HepG2 (cell line): ENCODE measurements at regions not wholly inside any gene's neighbourhood (a gene's known extent, or its start where the extent isn't known, plus 50 kb on each side); places are given as distances from the start of the nearest gene placed in this dataset.

Experiments used
- ATAC-seq: fragments of 200-7000 bp; cut with Tn5 transposase; 3 replicates; pipeline ENCODE4 v1.9.1; 2020; ENCODE audit warnings: mild to moderate bottlenecking, moderate library complexity
- BruUV-seq: library from RNA; stranded (reverse); fragments of 400-500 nt; replicated peaks from 2 replicates; lab custom pipeline; 2021; lab: Mats Ljungman, UMichigan
- CTCF ChIA-PET: fragments of 300-600 bp; formaldehyde crosslinking; extraction: SDS; loops from one replicate; lab custom pipeline; 2021; ENCODE audit warnings: low total read pairs, inconsistent platforms, low intra/inter-chr PET ratio; lab: Yijun Ruan, JAX
- POLR2A ChIA-PET: fragments of 350-600 bp; sonication (Branson Sonifier 250); formaldehyde crosslinking; loops from one replicate; lab custom pipeline; 2020; ENCODE audit warnings: antibody characterized with exemption, inconsistent platforms; lab: Yijun Ruan, JAX
- DNase-seq: peaks from one replicate; pipeline ENCODE4 v3.0.0-alpha.2; 2015; ENCODE audit warnings: low spot score
- FAIRE-seq: peaks from 3 replicates; lab custom pipeline; 2011; peaks lifted over from hg19 to GRCh38; lab: Jason Lieb, UNC
- H2AFZ ChIP-seq: one replicate; pipeline ENCODE4 v1.6.1; 2011; ENCODE audit warnings: low read length, inconsistent platforms
- H3K27ac ChIP-seq: fragments of 300-600 bp; 3 replicates; pipeline ENCODE4 v1.8.0; 2011; ENCODE audit warnings: mixed run types, mild to moderate bottlenecking, mixed read lengths, low read length, inconsistent platforms; ENCODE audit not compliant: insufficient read depth; ENCODE audit errors: extremely low read length
- H3K27me3 ChIP-seq, 2 experiments: fragments of 200-600 bp in 1 of 2; 2 replicates in 1 of 2; 3 replicates in 1 of 2; pipeline versions ENCODE4 v1.6.0 to v1.8.0; 2011; ENCODE audit warnings: low read length in 2 of 2, mild to moderate bottlenecking in 2 of 2, moderate library complexity in 2 of 2, inconsistent platforms in 1 of 2; ENCODE audit not compliant: insufficient read depth in 2 of 2, control insufficient read depth in 1 of 2
- H3K36me3 ChIP-seq, 2 experiments: fragments of 200-600 bp in 1 of 2; replicated peaks in 1 of 2; 2 replicates in 1 of 2; 3 replicates in 1 of 2; pipeline versions ENCODE4 v1.5.1 to v1.8.0; 2011; ENCODE audit warnings: low read length in 2 of 2, inconsistent platforms in 1 of 2; ENCODE audit not compliant: insufficient read depth in 2 of 2, control insufficient read depth in 1 of 2
- H3K4me1 ChIP-seq: 2 replicates; pipeline ENCODE4 v1.5.1; 2012; ENCODE audit warnings: low read length, inconsistent platforms; ENCODE audit not compliant: insufficient read depth
- H3K4me2 ChIP-seq: 2 replicates; pipeline ENCODE4 v1.6.0; 2011; ENCODE audit warnings: low read depth, low read length, inconsistent platforms
- H3K4me3 ChIP-seq, 3 experiments: fragments of 200-600 bp in 1 of 3; sonication (generic), shearing (Covaris generic) in 1 of 3; replicated peaks in 1 of 3; 2 replicates each; pipeline ENCODE4 v1.5.1; 2011 to 2016; ENCODE audit warnings: low read length in 3 of 3, inconsistent platforms in 2 of 3, low read depth in 2 of 3, mild to moderate bottlenecking in 2 of 3, control low read depth in 1 of 3, mixed read lengths in 1 of 3; ENCODE audit not compliant: insufficient read depth in 1 of 3
- H3K79me2 ChIP-seq: one replicate; pipeline ENCODE4 v1.6.1; 2011; ENCODE audit warnings: low read length, inconsistent platforms; ENCODE audit not compliant: insufficient read depth
- H3K9ac ChIP-seq: 2 replicates; pipeline ENCODE4 v1.6.0; 2011; ENCODE audit warnings: mild to moderate bottlenecking, low read depth, low read length, inconsistent platforms; ENCODE audit not compliant: insufficient read depth
- H3K9me3 ChIP-seq: 2 replicates; pipeline ENCODE4 v1.5.1; 2012; ENCODE audit warnings: mild to moderate bottlenecking, low read length
- H4K20me1 ChIP-seq: 2 replicates; pipeline ENCODE4 v1.6.0; 2011; ENCODE audit warnings: inconsistent platforms, mild to moderate bottlenecking, low read length, moderate library complexity; ENCODE audit not compliant: insufficient read depth
- EZH2 ChIP-seq: conservative IDR thresholded peaks from 2 replicates; pipeline ENCODE4 v1.6.1; 2012; ENCODE audit warnings: mild to moderate bottlenecking, low read depth, low read length, moderate library complexity
- KDM2A ChIP-seq: sonication (generic); formaldehyde crosslinking; IDR thresholded peaks from 2 replicates; pipeline ENCODE4 v1.4.0; 2020; ENCODE audit warnings: low read depth, missing genetic modification reagents, borderline replicate concordance
- MXD4 ChIP-seq: IDR thresholded peaks from 2 replicates; pipeline ENCODE4 v1.6.1; 2016; ENCODE audit warnings: mild to moderate bottlenecking, missing biosample characterization, missing genetic modification reagents
- PTBP1 ChIP-seq: fragments of 200-400 bp; formaldehyde crosslinking; IDR thresholded peaks from 2 replicates; pipeline ENCODE4 v1.6.1; 2018; ENCODE audit warnings: low read length, low read depth; ENCODE audit not compliant: poor library complexity, severe bottlenecking
- ZNF263 ChIP-seq: sonication (generic); formaldehyde crosslinking; IDR thresholded peaks from 2 replicates; pipeline ENCODE4 v1.4.0; 2020; ENCODE audit warnings: missing genetic modification reagents
- WGBS: methylation state at CpG from one replicate; pipeline ENCODE4 v1.1.6; 2017; ENCODE audit warnings: low lambda C conversion rate; 5-methylcytosine and 5-hydroxymethylcytosine counted together
- in situ Hi-C: cut with HindIII; loops from 2 replicates; pipeline ENCODE4 v1.10.0; 2017; ENCODE audit warnings: low pct_unique_long_range_greater_than_20kb; ENCODE audit not compliant: extremely low pct_ligation_motif_present
- intact Hi-C: fragments of 100-400 bp; cut with micrococcal nuclease; formaldehyde crosslinking; loops from one replicate; pipeline ENCODE4 v1.10.0; 2022; ENCODE audit not compliant: unreplicated experiment
- TF ChIP-seq, protein P1 (sequence below): sonication (generic); formaldehyde crosslinking; IDR thresholded peaks from 2 replicates; pipeline ENCODE4 v1.5.0; 2020; ENCODE audit warnings: missing genetic modification reagents, mild to moderate bottlenecking, borderline replicate concordance
- TF ChIP-seq, protein P2 (sequence below): sonication (generic); formaldehyde crosslinking; IDR thresholded peaks from 2 replicates; pipeline ENCODE4 v1.5.0; 2020; ENCODE audit warnings: missing genetic modification reagents
- TF ChIP-seq, protein P3 (sequence below): sonication (generic); formaldehyde crosslinking; IDR thresholded peaks from 2 replicates; pipeline ENCODE4 v1.8.0; 2022; ENCODE audit warnings: missing genetic modification reagents, low read depth, mild to moderate bottlenecking, borderline replicate concordance
- TF ChIP-seq, protein P4 (sequence below): IDR thresholded peaks from 2 replicates; pipeline ENCODE4 v1.6.1; 2012; ENCODE audit warnings: inconsistent platforms

DNA sequence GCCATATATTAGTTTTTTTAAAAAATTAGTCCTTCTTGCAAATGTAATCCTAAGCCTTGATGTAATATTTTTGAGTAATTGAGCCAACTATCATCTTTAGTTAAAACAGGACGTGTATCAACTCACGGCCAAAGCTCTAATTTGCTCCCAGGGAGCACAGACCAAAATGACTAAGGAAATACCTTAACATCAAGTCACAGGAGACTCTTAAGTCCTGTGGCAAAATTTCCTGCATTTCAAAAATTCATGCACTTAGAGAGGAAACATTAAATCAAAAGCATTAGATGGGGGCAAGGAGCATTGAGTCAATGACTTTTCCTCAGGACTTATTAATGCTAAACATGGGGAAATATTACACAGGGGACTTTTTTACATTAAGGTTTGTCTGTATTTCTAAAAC, 276.0 kb downstream of the MFSD1 start:
- in situ Hi-C loops = no loop called here
- BruUV-seq = no TSS peak
- ATAC-seq = no peak

DNA sequence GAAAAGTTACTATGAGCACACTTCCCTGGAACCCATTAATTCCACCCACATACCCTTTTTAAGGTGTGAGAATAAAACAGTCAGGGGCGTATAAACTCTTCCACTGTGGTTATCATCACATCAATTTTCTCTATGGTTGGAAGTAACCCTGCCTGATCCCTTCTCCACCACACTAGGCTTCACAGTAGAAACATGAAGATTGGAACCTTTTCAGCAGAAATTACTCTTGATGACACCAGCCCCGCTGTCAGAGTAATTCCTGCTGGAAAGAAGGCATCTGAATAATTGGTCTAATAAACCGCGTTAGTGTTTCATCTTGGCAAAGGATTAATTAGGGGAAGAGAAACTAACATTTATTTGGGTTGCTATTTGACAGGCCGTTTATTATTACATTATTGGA, 278.4 kb downstream of the MFSD1 start:
- TF ChIP-seq PTBP1 (no peak), KDM2A (CRISPR knock-in tag) (no peak)
- TF ChIP-seq, protein P1, sequence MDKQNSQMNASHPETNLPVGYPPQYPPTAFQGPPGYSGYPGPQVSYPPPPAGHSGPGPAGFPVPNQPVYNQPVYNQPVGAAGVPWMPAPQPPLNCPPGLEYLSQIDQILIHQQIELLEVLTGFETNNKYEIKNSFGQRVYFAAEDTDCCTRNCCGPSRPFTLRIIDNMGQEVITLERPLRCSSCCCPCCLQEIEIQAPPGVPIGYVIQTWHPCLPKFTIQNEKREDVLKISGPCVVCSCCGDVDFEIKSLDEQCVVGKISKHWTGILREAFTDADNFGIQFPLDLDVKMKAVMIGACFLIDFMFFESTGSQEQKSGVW (CRISPR knock-in tag) = no peak
- TF ChIP-seq, all 625 proteins: peak for 0
- H3K9ac ChIP-seq = no peak overlapping the region
- intact Hi-C loops = no loop called here
- no peak overlapping the region for H3K27ac ChIP-seq
- H3K4me3 ChIP-seq = no peak overlapping the region
- ChIA-PET CTCF (no interaction called here), POLR2A (no interaction called here)
- no peaks in the 10 kb centered on the region for H3K27me3 ChIP-seq
- no peaks in the 10 kb centered on the region for H4K20me1 ChIP-seq
- in situ Hi-C loops = no loop called here
- no peaks in the 10 kb centered on the region for H3K79me2 ChIP-seq
- BruUV-seq = no TSS peak
- DNase-seq (no peak), FAIRE-seq (no peak), ATAC-seq (no peak)
- no peak overlapping the region for H3K4me2 ChIP-seq
- H3K36me3 ChIP-seq = no peaks in the 10 kb centered on the region
- no peaks in the 10 kb centered on the region for H3K9me3 ChIP-seq
- WGBS = 40% methylated on average over 5 of the region's 5 CpGs
- H3K4me1 ChIP-seq = no peaks in the 10 kb centered on the region
- H2AFZ ChIP-seq = no peak overlapping the region

More for the DNA sequence above, 276.0 kb downstream of the MFSD1 start:
- H3K9ac ChIP-seq = no peak overlapping the region
- H3K79me2 ChIP-seq = no peaks in the 10 kb centered on the region
- no peak overlapping the region for H2AFZ ChIP-seq
- ChIA-PET POLR2A (no interaction called here), CTCF (no interaction called here)
- no peaks in the 10 kb centered on the region for H3K27me3 ChIP-seq
- H3K4me1 ChIP-seq = no peaks in the 10 kb centered on the region
- DNase-seq (no peak), FAIRE-seq (no peak)
- TF ChIP-seq, protein P2, sequence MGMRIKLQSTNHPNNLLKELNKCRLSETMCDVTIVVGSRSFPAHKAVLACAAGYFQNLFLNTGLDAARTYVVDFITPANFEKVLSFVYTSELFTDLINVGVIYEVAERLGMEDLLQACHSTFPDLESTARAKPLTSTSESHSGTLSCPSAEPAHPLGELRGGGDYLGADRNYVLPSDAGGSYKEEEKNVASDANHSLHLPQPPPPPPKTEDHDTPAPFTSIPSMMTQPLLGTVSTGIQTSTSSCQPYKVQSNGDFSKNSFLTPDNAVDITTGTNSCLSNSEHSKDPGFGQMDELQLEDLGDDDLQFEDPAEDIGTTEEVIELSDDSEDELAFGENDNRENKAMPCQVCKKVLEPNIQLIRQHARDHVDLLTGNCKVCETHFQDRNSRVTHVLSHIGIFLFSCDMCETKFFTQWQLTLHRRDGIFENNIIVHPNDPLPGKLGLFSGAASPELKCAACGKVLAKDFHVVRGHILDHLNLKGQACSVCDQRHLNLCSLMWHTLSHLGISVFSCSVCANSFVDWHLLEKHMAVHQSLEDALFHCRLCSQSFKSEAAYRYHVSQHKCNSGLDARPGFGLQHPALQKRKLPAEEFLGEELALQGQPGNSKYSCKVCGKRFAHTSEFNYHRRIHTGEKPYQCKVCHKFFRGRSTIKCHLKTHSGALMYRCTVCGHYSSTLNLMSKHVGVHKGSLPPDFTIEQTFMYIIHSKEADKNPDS (CRISPR knock-in tag) = no peak
- no peak for TF ChIP-seq ZNF263 (CRISPR knock-in tag)
- TF ChIP-seq, protein P3, sequence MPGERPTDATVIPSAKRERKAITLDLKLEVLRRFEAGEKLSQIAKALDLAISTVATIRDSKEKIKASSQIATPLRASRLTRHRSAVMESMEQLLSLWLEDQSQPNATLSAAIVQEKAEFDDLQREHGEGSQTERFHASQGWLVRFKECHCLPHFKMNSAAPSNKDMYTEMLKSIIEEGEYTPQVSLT (CRISPR knock-in tag) = no peak
- TF ChIP-seq, protein P4, sequence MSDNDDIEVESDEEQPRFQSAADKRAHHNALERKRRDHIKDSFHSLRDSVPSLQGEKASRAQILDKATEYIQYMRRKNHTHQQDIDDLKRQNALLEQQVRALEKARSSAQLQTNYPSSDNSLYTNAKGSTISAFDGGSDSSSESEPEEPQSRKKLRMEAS = no peak
- TF ChIP-seq MXD4 = no peak
- TF ChIP-seq EZH2 = no peak
- no peaks in the 10 kb centered on the region for H3K9me3 ChIP-seq
- H3K4me2 ChIP-seq = no peak overlapping the region
- 2% methylated on average over 2 of the region's 2 CpGs for WGBS
- intact Hi-C loops = no loop called here
- H3K4me3 ChIP-seq = no peak overlapping the region
- no peaks in the 10 kb centered on the region for H3K36me3 ChIP-seq
- no peak overlapping the region for H3K27ac ChIP-seq
- H4K20me1 ChIP-seq = no peaks in the 10 kb centered on the region
